SW 1271 (cell line): ENCODE measurements at regions not wholly inside any gene's neighbourhood (a gene's known extent, or its start where the extent isn't known, plus 50 kb on each side); places are given as distances from the start of the nearest gene placed in this dataset.
"Not testable (repeated sequence)": the region's sequence is repeated elsewhere in the genome, so short reads cannot be mapped to it uniquely, and the experiment has no call there.

ENCODE experiments used
- DNase-seq, 2 experiments: peaks; one replicate each; lab custom pipeline; 2025; lab: John Stamatoyannopoulos, UW

DNA sequence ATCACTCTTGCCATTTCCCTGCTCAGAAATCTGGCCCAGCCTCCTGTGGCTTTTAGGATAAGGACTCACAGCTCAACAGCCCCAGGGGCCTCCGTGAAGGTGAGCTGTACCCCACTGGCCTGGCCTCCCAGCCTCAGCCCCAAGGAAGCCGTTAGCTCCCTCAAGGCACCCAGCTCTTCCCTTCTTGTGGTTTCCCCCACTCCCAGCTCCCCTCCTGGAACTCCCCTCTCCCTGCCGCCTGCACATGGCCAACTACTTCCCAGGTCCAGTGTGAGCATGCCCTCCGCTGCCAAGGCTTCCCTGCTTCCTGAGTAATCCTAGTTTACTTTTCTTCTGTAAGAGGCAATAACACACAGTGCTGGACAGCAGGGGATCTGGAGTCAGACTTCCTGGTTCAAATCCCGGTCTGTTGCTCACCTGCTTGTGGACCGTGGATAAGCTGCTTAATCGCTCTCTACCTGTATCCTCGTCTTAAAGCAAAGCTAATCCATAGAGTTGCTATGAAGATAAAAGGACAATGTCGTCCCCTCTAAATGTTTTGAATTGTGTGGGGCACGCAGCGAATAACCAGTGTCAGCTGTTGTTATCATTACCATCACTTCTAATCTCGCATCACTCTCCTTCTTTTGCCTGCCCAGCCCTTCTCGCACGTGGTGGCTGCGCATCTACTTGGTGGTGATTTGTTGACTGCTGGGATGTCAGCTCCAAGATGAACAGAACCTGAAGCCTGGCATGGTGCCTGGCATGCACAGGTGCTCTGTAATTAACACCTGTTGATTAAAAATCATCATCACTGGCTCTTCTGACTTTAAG lies 86.6 kb downstream of the C5orf15 start:
- DNase-seq: no peak

DNA sequence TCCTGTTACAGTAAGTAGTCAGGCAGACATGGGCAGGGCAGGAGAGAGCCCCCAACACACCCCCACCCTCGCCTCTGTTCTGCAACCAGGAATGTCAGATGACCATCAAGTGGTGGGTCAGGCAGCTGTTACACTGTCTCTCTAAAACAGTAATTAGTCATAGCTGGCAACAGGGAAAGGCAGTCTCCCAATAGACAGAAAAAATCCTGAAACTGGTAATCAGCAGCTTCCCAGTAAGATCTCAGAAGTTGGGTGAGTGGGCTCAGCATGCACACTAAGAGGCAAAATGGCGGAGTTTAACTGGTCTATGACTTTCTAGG lies 90.2 kb downstream of the C5orf15 start:
- no peak for DNase-seq

DNA sequence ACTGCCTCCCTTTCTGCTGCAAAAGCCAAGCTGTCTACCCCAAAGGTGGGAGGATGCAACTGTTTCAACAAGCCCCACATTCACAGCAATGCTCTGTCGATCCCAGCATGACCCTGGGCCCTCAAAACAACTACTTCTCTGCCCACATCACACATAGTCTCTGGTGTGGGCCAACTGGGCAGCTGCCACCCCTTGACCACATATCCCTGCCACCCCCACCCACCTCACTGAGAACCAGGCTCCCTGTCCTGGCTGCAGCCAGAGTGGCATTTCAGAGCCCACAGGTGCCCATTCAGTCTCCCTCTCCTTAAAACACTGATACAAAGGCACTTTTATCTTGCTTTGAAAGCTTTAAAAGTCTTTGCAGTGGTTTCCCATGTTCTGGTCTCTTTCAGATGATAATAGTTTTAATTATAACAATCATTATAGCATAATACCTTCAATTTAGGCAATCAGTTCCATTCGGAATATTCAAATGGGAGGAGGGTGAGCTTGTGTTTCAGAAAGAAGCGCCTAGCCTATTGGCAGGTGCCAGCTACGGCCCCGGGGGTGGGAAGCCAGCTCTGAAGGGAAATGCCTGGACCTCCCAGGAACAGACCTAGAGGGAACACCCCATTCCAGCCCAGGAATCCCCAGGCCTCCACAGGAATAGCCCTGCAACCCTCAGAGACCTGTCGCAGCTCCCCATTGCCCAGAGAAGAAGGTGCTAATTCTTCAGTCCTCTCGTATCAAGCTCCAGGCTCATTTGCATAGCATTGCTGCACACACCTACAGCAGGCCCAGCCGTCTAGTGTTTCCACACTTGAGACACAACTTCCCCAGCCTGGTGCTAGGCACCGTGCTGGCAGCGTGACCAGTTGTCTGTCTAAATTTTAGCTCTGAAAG lies 90.8 kb downstream of the C5orf15 start:
- no peak for DNase-seq

DNA sequence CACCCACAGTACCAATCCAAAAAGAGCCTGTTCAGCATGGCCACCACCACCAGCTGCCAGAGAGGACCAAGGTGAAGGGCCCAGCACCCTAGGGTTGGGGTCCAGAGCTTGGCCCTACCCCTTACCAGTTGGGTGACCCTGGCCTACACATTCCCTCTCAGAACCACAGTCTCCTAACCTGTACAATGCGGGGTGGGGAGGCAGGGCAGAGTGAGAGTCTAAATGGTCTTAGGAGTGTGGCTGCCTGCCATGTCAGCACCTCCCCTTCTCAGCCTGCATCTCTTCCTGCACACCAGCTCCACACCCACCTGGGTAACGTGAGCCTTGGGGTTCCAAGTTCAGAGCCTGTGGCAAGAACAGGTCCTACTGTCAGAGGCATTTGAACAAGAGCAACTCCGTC lies 92.2 kb downstream of the C5orf15 start:
- DNase-seq: no peak

DNA sequence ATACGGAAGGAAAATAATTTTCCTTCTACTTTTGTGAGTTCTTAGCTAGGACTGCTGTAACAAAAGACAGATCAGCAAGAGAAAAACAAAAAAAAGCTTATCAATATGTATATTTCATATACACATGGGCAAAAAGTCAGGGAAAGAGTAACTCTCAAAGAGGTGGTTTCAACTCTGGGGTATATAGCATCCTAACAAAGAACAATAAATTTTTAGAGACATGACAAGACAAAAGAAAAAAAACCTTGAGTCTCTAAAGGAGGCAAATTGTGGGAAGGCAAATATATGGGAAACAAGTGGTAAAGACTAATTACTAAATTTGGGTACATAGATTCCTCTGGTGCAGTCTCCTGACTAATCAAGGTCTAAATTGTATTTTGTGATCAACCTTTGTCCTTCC lies 93.2 kb downstream of the C5orf15 start:
- no peak for DNase-seq

DNA sequence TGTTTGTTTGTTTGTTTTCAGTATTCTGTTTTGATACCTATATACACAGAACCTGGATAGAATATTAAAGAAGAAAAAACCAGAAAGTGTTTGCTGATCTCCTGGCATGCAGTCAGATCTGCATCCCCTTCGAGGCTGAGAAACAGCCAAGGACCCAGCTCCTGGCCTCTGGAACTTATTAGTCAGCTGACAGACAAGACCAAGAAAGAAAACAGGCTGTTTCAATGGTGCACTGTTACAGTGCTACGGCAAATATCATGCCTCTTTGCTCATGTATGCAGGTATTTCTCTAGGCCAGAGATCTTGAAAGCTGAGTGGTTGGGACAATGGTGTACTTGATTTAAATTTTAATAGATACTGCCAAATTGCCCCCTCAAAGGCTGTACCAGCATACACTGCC lies 95.0 kb downstream of the C5orf15 start:
- no peak for DNase-seq

DNA sequence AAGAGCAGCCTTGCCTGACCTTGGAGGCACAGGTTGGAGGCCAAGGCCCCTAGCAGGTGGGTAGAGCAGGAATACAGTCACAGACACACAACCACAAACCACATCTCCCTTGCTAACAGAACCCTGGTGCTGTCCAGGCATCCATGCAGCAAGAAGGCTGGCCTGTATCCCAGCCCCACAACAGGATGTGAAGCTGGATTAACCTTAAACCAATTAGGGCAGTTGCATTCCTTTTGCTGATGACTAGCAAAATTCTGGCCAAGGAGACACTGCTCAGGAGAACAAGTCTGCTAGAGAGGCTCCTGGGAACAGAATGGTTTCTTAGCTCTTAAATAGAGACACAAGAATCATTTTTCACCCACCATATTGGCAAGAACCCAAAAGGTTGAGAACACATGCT lies 97.8 kb downstream of the C5orf15 start:
- no peak for DNase-seq

DNA sequence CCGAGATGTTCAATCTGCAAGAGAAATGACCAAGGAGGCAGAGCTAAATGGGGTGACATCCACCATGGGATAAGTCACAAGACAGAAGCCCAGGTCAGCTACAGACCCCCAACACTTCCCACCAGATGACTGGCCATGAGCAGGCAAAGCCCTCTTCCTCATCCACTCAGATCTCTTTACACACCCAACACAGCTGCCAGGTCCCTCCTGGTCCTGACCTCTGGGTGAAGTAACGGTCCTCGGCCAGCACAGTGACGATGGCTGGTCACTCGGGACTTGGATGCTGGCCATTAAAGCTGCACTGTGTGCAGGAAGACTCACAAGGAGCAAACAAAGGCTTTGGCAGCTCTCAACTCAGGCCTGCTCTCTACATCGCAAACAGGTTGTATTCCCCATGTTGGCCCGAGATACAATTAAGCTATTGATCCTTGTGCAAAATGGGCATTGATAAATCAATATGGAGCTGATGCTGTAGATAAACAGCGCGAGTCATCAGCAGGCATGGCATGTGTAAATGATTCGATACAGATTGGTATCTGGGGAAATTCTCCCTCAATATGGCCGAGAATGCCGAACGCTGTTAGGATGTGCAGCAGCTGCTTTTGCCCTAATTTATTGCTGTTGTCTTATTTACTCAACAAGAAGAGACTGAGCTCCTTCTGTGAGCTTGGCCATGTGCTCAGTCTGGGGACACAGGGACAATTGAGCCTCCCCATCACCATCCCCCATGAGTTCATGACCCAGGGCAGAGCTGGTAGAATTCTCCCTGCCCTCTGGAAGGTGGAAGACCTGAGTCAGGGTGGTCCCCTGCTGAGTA lies 98.7 kb downstream of the C5orf15 start:
- no peak for DNase-seq

DNA sequence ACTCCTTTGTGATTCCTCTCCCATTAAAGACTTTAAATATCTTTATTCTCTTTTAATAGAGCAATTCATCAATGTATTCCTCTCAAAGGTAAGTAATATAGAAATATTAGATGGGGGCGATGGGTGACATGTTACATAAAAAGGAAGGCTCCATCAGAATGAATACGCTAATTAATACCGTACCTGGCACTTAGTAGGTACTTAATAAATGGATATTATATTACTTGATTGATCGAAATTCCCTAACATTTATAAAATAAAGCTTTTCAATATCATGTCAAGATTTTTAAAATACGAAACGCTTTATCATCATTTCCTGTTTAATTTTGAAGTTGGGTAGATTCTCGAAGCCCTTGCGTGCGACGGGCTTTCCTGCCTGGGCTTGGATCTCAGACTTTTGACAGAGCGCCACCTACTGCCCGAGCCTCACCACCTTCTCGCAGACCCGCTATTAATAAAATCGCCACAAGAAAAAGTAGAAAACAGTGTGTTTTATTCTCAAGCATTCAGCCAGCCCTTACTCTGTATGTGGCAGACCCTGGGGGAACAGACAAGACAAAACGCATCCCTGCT lies 99.4 kb downstream of the C5orf15 start:
- peak in 1 of 2 experiments; percentile 75 for DNase-seq

DNA sequence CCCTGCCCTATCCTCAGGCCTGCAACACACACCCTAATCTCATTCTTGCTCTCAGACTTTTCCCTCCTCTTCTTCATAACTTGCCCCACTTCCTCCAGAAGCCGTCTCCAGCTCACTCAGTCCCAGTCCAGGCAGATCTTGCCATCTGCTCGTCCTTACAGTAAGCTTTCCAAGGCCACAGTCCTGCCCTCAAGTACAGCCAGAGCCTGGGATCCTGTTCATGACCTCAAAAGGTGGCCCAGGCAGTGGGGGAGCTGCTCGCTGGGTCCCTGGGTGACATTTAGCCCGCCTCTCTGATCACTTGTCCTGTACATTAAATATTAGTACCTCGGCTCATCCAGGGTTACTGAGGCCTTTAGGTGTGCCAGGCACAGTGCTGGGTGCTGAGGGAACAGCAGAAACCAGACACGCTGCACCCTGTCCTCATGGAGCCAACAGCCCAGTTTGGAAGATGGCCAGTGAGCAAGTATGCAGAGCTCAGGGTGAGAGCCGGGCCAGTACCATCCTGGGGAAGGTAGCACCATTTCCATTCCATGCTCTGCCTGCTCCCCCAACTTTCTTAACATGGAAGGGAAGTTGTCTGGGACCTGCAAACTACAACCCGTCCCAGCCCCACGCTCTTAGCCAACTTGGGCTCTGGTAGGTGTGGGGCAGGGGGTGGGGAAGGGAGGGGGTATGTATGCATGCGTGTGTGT lies 100.4 kb downstream of the C5orf15 start:
- no peak for DNase-seq

DNA sequence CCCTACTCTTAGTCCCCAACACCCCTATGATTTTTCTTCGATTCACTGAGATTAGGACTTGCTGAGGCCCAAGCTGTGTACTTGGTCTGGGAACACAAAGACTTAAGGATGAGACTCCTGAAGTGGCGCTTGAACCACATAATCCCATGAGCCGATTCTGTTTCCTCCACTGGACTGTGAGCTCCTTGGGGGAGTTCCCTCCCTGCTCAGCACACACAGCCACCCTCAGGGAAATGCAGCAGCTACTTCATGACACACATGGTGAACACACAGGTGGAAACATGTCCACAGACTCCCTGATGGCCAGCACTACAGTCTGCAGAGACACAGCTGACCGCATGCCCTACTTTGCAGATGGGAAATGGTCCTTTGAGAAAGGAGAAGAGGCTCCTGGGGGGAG lies 101.1 kb downstream of the C5orf15 start:
- no peak for DNase-seq

DNA sequence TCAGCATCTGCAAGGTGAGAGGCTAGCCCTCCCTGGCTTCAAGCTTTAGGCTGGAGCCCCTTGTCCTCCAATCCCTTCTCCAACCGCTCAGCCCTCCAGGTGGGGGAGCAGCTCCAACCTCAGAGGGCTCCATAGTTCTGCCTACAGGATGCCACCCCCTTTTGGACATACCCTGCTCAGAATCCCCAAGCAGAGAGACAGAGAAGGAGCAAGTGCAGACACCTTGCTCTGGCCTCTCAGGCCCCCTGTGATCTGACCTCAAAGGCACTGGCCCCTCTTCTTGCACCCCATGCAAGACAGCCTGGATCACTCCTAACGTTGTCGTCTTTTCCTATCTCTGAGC lies 101.6 kb downstream of the C5orf15 start:
- no peak for DNase-seq

DNA sequence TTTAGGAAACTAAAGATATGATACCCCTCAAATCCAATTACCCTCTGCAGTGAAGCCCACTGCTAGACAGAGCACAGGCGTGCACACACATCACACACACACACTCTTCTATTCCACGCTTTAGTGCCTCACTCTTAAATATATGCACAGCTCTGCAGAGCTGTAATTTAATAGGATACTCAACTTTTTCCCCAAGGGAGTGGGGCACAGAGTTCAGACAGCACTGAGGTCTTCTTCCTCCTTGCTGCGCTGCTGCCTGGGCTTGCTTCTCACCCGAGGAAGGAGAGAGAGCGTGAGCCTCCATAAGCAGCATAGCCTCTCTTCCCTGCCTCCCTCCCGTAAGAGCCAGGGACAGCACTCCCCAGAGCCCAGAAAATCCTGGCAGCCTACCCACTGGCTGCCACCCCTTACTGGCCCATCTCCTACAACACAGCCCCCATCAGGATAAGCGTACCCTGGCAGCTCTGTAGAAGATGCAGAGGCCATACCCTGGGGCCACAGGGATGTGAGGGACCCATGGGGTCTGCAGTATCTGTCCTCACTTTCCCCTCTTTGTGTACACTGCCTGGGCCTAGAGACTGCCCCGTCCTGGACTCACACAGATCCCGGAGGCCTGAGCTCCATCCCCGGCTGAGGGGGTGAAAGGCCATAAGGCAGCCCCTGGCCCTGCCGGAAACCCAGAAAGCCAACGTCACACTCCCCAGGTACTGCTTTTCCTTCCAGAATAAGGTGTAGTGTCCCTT lies 102.1 kb downstream of the C5orf15 start:
- DNase-seq: no peak

DNA sequence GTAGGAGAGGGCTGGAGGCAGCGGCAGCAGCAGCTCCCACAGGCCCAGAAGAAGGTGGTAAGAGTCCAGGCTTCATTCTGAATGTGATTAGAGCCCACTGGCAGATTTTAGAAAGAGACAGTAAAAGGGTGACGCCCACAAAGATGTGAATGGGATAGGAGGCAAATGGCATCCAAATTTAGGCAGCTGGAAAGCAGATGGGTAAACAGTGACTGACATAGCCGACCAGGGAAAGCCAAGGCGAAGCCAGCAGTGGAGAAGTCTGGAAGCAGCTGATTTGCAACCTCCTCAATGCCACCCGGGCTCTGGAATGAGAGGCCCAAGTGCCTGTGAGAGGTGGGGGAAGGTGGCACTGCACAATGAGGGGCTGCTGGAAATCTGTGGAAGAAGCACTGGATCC lies 103.3 kb downstream of the C5orf15 start:
- DNase-seq: no peak

DNA sequence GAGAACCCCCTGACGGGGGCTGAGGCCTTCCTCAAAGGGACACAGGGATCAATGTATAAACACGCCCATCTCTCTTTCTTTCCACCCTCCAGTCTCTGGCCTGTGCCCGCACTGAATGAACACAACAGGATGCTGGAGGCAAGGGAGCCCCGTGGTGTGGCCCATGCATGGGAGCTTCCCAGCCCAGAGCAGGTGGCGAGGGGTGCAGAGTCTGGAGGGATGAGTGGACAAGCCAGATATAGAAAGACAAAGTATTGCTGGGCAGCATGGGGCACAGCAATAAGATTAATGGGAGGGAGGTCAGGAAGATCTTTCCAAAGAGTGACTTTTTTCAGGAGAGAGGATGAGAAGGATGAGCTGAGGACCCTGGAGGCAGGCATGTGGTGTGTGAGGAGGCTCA lies 103.7 kb downstream of the C5orf15 start:
- DNase-seq: no peak

DNA sequence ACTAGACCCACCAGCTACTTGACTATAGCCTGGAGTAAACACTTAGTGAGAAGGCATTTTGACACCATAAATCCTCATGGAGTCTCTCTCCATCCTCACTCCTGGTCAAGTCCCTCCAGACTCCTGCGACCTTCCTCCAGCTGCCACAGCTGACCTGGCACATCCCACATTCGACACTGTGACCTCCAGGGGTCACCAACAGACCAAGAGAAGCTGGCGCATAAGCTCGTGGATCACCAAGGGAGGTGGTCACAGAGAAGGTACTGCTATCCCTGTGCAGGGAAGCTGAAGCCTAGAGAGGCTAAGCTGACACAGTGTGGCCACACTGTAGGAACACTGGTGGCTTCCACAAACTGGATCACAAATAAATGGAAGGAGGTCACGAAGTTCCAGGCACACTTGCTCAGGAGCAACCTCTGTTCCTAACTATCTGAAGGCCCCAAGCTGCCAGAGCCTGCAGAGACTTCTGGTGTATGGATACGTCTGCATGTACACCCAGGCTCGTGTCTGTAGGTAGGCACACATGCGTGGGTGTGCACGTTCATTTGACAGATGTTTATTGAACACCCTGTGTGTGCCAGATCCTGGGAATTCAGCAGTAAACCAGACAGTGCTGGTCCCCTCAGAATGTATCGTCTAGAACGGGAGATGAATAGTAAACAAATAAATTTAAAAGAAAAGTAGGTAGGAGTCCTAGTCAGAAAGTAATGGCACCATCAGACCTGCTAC lies 104.4 kb downstream of the C5orf15 start:
- no peak for DNase-seq

DNA sequence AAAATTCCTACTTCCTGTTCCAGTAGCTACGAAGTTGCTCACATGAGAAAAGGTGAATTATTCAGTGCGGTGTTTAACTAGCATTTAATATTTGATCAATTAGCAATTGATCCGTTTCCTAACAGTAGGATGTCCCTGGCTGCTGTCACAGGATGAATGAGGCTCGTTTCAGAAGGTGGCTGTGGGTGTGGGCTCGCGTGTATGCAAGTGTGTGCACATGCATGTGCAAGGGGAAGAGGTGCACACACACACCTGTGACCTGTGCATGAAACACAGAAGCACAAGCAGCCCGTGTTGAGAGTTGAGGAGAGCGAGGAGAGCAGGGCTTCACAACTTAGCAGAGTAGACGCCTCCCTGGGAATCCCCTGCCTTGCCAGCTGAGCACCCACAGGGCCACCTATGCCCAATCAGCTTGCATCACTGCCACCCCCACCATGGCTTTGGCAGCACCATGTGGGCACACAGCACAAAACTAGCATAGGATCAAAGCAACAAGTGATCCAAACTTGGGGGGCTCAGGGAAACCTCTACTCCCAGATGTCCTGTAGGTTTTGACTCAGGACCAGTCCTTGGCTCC lies 107.2 kb downstream of the C5orf15 start:
- no peak for DNase-seq

DNA sequence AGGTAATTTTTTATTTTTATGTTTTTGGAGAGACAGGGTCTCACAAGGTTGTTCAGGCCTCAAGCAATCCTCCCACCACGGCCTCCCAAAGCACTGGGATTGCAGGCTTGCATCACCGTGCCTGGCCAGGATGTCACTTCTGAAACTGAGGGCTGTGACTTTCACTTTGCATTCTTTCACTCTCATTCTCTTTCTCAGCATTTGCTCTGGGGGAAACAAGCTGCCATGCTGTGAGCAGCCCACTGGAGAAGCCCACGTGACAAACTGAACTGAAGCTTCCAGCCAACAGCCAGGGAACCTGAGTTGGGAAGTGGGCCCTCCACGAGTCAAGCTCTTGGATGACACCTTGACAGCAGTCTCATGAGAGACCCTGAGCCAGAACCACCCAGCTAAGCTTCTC lies 109.4 kb downstream of the C5orf15 start:
- DNase-seq: no peak

DNA sequence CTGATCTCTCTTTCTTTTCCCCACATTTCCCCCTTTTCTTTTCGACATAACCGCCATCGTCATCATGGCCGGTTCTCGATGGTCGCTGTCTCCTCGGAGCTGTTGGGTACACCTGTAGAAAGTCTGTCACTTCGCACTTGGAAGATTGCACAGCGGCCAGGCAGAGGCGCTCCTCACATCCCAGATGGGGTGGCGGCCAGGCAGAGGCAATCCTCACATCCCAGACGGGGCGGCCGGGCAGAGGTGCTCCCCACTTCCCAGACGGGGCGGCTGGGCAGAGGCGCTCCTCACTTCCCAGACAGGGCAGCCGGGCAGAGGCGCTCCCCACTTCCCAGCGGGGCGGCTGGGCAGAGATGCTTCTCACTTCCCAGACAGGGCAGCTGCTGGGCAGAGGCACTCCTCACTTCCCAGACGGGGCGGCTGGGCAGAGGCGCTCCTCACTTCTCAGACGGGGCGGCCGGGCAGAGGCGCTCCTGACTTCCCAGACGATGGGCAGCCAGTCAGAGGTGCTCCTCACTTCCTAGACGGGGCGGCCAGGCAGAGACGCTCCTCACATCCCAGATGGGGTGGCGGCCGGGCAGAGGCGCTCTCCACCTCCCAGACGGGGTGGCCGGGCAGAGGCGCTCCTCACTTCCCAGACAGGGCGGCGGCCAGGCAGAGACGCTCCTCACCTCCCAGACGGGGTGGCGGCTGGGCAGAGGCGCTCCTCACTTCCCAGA lies 110.7 kb downstream of the C5orf15 start:
- not testable (repeated sequence) for DNase-seq
